Gastroesophageal sphincter (tissue), 4 donors: ENCODE measurements at regions not wholly inside any gene's neighbourhood (a gene's known extent, or its start where the extent isn't known, plus 50 kb on each side); places are given as distances from the start of the nearest gene placed in this dataset.
"Not testable (repeated sequence)": the region's sequence is repeated elsewhere in the genome, so short reads cannot be mapped to it uniquely, and the experiment has no call there.

Source experiments
- ATAC-seq: fragments of 150-250 bp; one replicate; pipeline ENCODE4 v1.9.1; 2016; ENCODE audit warnings: mild to moderate bottlenecking, moderate library complexity
- H3K27ac ChIP-seq, 4 donors: fragments of 200-600 bp; sonication (generic) in 3 of 4; 1 replicate in 3 of 4; 2 replicates in 1 of 4; pipeline ENCODE4 v1.5.1; 2016 to 2019
- H3K27me3 ChIP-seq: fragments of 200-600 bp; sonication (generic); one replicate; pipeline ENCODE4 v1.5.1; 2019
- H3K36me3 ChIP-seq, 2 donors: fragments of 200-600 bp; sonication (generic); one replicate each; pipeline ENCODE4 v1.5.1; 2019; ENCODE audit warnings: control low read depth in 1 of 2
- H3K4me1 ChIP-seq, 3 donors: fragments of 200-600 bp; sonication (generic); 1 replicate in 2 of 3; 2 replicates in 1 of 3; pipeline ENCODE4 v1.5.1; 2016 to 2019; ENCODE audit warnings: control low read depth in 2 of 3
- H3K4me3 ChIP-seq, 2 donors: fragments of 200-600 bp; sonication (generic); one replicate each; pipeline ENCODE4 v1.5.1; 2019; ENCODE audit warnings: mild to moderate bottlenecking in 1 of 2, moderate library complexity in 1 of 2
- H3K9me3 ChIP-seq, 3 donors: fragments of 200-600 bp; sonication (generic); one replicate each; pipeline ENCODE4 v1.5.1; 2017 to 2019; ENCODE audit warnings: control low read depth in 2 of 3
- EP300 ChIP-seq: sonication (generic); formaldehyde crosslinking; IDR thresholded peaks from one replicate; pipeline ENCODE4 v1.6.1; 2017; ENCODE audit warnings: antibody characterized with exemption, mild to moderate bottlenecking
- POLR2A ChIP-seq, 2 donors: fragments of 450-650 bp; IDR thresholded peaks; one replicate each; pipeline ENCODE4 v1.6.1; 2017; ENCODE audit warnings: antibody characterized with exemption in 2 of 2, mild to moderate bottlenecking in 2 of 2, moderate library complexity in 1 of 2
- POLR2AphosphoS5 ChIP-seq: sonication (generic); formaldehyde crosslinking; IDR thresholded peaks from one replicate; pipeline ENCODE4 v1.6.1; 2017; ENCODE audit warnings: antibody characterized with exemption
- WGBS, 2 donors: methylation state at CpG; one replicate each; pipeline ENCODE4 v1.1.5; 2018; ENCODE audit warnings: low coverage in 1 of 2; 5-methylcytosine and 5-hydroxymethylcytosine counted together
- TF ChIP-seq, protein P1 (sequence below), 4 experiments: fragments of 200-600 bp in 2 of 4; fragments of 450-650 bp in 2 of 4; sonication (generic) in 1 of 4; IDR thresholded peaks; one replicate each; pipeline ENCODE4 v1.5.1; 2017 to 2019; ENCODE audit warnings: antibody characterized with exemption in 4 of 4, mild to moderate bottlenecking in 2 of 4, moderate library complexity in 2 of 4

DNA sequence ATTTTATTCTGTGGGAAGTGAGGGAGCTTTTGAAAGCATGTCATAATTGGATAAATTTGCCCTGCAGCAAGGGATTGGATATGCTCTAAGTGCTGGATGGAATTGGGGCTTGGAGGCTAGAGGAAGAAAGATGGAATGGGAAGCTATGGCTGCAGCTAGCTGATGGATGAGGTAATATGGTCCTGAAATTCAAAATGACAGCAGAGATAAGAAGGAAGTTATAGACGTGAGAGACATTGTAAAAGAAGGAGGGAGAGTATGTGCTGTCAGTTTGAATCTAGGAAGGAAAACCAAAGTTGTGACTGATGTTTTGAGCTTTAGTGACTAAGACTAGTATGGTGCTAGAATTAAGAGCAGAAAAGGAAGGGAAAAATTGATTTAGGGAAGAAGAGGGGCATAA lies 299.9 kb upstream of the SPAG17 start:
- no peak overlapping the region for H3K27ac ChIP-seq
- no peak overlapping the region for H3K4me3 ChIP-seq
- no peaks in the 10 kb centered on the region for H3K4me1 ChIP-seq
- WGBS, 2 donors = 11 to 25% methylated on average over 1 of the region's 1 CpG
- H3K9me3 ChIP-seq = no peaks in the 10 kb centered on the region
- no peaks in the 10 kb centered on the region for H3K27me3 ChIP-seq
- no peaks in the 10 kb centered on the region for H3K36me3 ChIP-seq
- no peak for ATAC-seq
- TF ChIP-seq POLR2A (IDR thresholded peaks at IDR 0.05) = no peak
- TF ChIP-seq POLR2AphosphoS5 = no peak
- TF ChIP-seq EP300 = no peak
- TF ChIP-seq, protein P1, sequence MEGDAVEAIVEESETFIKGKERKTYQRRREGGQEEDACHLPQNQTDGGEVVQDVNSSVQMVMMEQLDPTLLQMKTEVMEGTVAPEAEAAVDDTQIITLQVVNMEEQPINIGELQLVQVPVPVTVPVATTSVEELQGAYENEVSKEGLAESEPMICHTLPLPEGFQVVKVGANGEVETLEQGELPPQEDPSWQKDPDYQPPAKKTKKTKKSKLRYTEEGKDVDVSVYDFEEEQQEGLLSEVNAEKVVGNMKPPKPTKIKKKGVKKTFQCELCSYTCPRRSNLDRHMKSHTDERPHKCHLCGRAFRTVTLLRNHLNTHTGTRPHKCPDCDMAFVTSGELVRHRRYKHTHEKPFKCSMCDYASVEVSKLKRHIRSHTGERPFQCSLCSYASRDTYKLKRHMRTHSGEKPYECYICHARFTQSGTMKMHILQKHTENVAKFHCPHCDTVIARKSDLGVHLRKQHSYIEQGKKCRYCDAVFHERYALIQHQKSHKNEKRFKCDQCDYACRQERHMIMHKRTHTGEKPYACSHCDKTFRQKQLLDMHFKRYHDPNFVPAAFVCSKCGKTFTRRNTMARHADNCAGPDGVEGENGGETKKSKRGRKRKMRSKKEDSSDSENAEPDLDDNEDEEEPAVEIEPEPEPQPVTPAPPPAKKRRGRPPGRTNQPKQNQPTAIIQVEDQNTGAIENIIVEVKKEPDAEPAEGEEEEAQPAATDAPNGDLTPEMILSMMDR (IDR thresholded peaks at IDR 0.05) = no peak

DNA sequence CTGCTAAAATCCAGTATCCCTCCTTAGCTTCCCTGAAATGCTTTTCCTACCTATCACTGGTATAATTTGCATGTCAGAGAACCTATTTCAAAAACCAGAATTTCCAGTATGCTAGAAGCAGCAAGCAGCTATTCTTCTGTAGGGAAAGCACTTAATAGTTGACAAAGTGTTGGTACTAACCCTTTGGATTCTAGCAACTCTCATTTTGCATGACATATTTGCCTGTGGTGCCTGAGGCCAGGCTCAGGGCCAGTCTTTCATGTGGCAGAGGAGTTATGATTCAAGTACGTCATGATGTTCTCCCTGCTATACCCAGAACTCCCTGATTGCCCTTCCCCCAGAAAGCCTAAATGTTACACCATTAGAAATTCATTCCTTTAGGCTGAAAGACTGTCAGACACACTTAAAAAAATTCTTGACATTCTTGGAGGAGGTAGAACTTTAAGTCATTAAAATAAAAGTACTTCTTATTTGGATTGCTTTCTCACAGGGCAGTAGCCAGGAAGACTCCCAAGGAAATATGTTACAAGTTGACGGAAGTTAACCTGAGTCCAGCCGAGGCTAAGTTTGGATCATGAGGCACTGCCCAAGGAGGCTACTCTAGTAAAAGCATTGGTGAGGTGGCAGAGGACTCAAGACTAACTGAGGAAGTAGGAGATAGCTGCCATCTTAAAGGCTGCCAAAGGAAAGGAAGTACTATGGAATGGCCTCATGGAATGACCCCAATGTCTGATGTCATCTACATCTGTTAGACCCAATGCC lies 298.4 kb upstream of the SPAG17 start:
- Histone ChIP-seq H3K4me1 (no peaks in the 10 kb centered on the region), H3K27me3 (no peaks in the 10 kb centered on the region), H3K36me3 (no peaks in the 10 kb centered on the region), H3K27ac (no peak overlapping the region), H3K4me3 (no peak overlapping the region), H3K9me3 (no peaks in the 10 kb centered on the region)
- no peak for TF ChIP-seq EP300
- TF ChIP-seq, protein P1 (IDR thresholded peaks at IDR 0.05) = no peak
- no peak for TF ChIP-seq POLR2A (IDR thresholded peaks at IDR 0.05)
- no peak for TF ChIP-seq POLR2AphosphoS5
- WGBS, 2 donors = 67 to 72% methylated on average over 1 to 3 of the region's 3 CpGs
- ATAC-seq = no peak

DNA sequence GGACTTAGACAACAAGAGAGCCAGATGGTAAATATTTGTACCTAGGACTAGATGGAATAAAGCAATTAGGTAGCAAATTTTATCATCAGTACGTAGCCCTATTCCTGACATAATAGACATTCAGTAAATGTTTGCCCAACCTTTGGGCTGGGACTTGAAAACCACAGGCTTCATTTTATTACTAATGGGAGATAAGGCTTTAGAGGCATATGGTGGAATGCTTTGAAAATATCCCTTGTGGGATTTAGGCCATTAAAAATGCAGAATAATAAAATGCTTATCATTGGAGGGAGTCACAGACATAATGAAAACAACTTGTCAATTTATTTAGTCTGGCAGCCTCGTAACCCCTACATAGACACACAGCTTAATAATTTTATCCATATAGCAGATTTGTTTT lies 296.1 kb upstream of the SPAG17 start:
- ATAC-seq = no peak
- Histone ChIP-seq H3K4me1 (no peaks in the 10 kb centered on the region), H3K27ac (no peak overlapping the region), H3K9me3 (no peaks in the 10 kb centered on the region), H3K27me3 (no peaks in the 10 kb centered on the region), H3K4me3 (no peak overlapping the region), H3K36me3 (no peaks in the 10 kb centered on the region)
- TF ChIP-seq, protein P1 (IDR thresholded peaks at IDR 0.05) = no peak
- TF ChIP-seq POLR2A (IDR thresholded peaks at IDR 0.05) (no peak), EP300 (no peak)
- 27 to 64% methylated on average over 2 of the region's 2 CpGs for WGBS, 2 donors

DNA sequence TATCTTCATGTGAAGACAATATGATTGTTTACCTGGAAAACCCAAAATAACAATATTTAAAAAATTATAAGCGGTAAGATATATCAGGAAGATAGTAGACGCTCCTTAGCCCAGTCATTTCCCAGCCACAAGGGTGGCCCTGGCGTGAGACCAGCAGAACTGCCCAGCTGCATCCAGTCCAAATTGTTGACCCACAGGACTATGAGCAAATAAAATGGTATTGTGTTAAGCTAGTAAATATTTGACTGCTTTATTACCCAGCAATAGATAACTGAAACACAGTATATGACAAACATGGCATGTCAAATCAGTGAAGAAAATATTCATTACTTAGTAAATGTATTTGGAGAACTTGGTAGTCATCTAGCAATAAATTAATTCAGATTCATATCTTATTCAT lies 294.3 kb upstream of the SPAG17 start:
- 88 to 90% methylated on average over 3 of the region's 3 CpGs for WGBS, 2 donors
- H3K4me3 ChIP-seq = no peak overlapping the region
- no peaks in the 10 kb centered on the region for H3K36me3 ChIP-seq
- H3K27ac ChIP-seq = no peak overlapping the region
- H3K27me3 ChIP-seq = no peaks in the 10 kb centered on the region
- H3K9me3 ChIP-seq = no peaks in the 10 kb centered on the region
- no peak for ATAC-seq
- H3K4me1 ChIP-seq = no peaks in the 10 kb centered on the region
- no peak for TF ChIP-seq EP300
- TF ChIP-seq POLR2A (IDR thresholded peaks at IDR 0.05) = no peak
- TF ChIP-seq, protein P1 (IDR thresholded peaks at IDR 0.05) = no peak
- no peak for TF ChIP-seq POLR2AphosphoS5

DNA sequence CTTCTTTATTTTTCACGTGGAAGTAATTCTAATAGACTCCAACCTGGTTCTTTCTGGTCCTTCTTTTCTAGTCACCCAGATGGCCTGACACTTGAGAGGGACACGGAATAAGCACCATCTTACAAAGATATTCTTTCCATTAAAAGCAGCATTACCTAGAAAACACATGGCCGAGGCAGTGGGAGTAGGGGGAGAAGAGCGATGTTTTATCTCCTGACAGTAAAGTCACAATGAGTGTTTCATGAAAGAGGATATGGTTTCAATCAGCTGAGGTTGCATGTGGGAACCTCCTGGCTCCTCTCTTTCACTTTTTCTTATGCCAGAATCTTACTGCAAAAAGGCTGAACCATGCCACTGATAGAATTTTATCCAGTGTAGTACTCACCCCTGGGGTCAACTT lies 288.8 kb upstream of the SPAG17 start:
- Histone ChIP-seq H3K4me3 (no peak overlapping the region), H3K36me3 (no peaks in the 10 kb centered on the region), H3K9me3 (no peaks in the 10 kb centered on the region), H3K27me3 (no peaks in the 10 kb centered on the region), H3K4me1 (no peaks in the 10 kb centered on the region), H3K27ac (no peak overlapping the region)
- 55 to 80% methylated on average over 3 to 4 of the region's 4 CpGs for WGBS, 2 donors
- no peak for ATAC-seq
- TF ChIP-seq POLR2A (IDR thresholded peaks at IDR 0.05) (no peak), EP300 (no peak), POLR2AphosphoS5 (no peak)
- TF ChIP-seq, protein P1 (IDR thresholded peaks at IDR 0.05) = no peak

DNA sequence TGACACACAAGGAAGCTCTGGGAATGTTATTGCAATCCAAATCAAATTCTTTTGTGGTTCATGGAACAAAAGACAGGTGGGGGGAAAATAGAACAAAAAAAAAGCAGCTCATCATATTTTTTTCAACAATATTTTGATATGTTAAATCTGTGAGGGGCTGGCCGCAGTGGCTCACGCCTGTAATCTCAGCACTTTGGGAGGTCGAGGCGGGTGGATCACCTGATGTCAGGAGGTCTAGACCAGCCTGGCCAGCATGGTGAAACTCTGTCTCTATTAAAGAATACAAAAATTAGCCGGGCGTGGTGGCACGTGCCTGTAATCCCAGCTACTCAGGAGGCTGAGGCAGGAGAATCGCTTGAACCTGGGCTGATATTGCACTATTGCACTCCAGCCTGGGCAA lies 279.4 kb upstream of the SPAG17 start:
- H3K27ac ChIP-seq, ATAC-seq, H3K4me1 ChIP-seq, H3K36me3 ChIP-seq, H3K4me3 ChIP-seq, H3K27me3 ChIP-seq: not testable (repeated sequence)
- 72 to 85% methylated on average over 5 of the region's 8 CpGs for WGBS, 2 donors
- peaks cover 0 to 20% (median 0%) of the 10 kb centered on the region in 3 donors for H3K9me3 ChIP-seq
